ENCODE measurements at regions not wholly inside any gene's neighbourhood (a gene's known extent, or its start where the extent isn't known, plus 50 kb on each side); places are given as distances from the start of the nearest gene placed in this dataset.

DNA sequence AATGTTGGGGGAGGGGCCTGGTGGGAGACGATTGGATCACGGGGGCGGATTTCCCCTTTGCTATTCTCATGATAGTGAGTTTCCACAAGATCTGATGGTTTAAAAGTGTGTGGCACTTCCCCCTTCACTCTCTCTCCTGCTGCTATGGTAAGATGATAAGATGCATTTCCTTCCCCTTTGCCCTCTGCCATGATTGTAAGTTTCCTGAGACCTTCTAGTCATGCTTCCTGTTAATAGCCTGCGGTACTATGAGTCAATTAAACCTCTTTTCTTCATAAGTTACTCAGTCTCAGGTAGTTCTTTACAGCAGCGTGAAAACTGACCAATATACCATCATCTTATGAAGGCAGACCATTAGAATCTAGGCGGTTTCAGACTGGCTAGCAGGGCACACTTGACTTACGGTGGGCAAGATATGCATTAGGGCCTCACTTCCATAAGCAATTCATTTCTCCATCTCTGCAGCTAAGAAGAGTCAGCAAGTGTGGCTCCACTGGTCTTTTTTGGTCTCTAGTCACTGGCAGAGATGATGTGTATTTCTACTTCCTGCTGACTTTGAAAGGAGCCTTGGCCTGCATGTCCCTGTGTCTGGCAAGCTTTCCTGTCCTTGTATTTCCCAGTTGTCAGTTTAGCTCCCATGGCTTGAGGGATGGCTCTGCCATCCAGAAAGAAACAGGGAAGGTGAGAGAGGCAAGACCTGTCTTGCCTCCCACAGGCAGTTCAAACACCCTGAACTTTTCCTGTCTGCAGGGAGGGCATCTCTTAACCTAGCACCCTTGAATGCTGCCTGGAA is 109.0 kb upstream of the ADAMTS9 start:
- H3K9me3 Mint-ChIP-seq (ENCODE audit: unreplicated experiment): no peaks in the 10 kb centered on the region
- no peak overlapping the region for H3K27ac Mint-ChIP-seq (ENCODE audit: unreplicated experiment)
- Histone ChIP-seq H3K4me1 (no peaks in the 10 kb centered on the region), H3K9me3 (no peaks in the 10 kb centered on the region), H3K27me3 (replicated peaks; ENCODE audit: control insufficient read depth, insufficient read depth, low read length) (no peaks in the 10 kb centered on the region), H3K4me3 (ENCODE audit: low read depth, low read length) (no peak overlapping the region), H3K36me3 (ENCODE audit: control insufficient read depth, insufficient read depth, low read length) (no peaks in the 10 kb centered on the region)
- no TSS peak for BruUV-seq (replicated peaks)
- TF ChIP-seq, protein P1, sequence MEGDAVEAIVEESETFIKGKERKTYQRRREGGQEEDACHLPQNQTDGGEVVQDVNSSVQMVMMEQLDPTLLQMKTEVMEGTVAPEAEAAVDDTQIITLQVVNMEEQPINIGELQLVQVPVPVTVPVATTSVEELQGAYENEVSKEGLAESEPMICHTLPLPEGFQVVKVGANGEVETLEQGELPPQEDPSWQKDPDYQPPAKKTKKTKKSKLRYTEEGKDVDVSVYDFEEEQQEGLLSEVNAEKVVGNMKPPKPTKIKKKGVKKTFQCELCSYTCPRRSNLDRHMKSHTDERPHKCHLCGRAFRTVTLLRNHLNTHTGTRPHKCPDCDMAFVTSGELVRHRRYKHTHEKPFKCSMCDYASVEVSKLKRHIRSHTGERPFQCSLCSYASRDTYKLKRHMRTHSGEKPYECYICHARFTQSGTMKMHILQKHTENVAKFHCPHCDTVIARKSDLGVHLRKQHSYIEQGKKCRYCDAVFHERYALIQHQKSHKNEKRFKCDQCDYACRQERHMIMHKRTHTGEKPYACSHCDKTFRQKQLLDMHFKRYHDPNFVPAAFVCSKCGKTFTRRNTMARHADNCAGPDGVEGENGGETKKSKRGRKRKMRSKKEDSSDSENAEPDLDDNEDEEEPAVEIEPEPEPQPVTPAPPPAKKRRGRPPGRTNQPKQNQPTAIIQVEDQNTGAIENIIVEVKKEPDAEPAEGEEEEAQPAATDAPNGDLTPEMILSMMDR (IDR thresholded peaks at IDR 0.05; ENCODE audit: insufficient read depth in 1 of 2, low read depth in 1 of 2, low read length in 1 of 2, severe bottlenecking in 1 of 2, unreplicated experiment in 1 of 2): no peak
- no peak overlapping the region for H3K4me3 Mint-ChIP-seq (ENCODE audit: unreplicated experiment)
- H3K36me3 Mint-ChIP-seq (ENCODE audit: insufficient read depth, unreplicated experiment): no peaks in the 10 kb centered on the region
- no peaks in the 10 kb centered on the region for H3K27me3 Mint-ChIP-seq (ENCODE audit: insufficient read depth, unreplicated experiment)
- intact Hi-C loops (cut with micrococcal nuclease; ENCODE audit: unreplicated experiment): no loop called here
- ChIA-PET CTCF (no interaction called here), POLR2A (no interaction called here)
- no peak for DNase-seq
- no peaks in the 10 kb centered on the region for H3K4me1 Mint-ChIP-seq (ENCODE audit: low read depth, unreplicated experiment)

DNA sequence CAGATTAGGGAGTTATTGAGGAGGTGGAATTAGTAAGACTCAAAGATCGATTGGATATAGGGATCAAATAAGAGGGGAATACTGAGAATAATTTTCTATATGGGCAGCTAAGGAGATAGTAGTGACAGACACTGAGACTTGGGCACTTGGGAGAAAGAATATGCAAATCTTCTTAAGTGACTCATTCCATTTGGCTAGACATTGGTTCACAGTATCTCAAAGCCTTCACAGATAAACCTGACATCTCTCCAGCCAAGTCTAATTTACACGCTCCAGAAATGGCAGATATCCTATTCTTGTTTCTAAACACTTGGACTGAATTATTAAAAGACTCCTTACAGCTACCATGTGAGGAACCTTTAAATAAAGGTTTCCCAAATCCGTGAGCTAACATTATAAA is 104.6 kb upstream of the ADAMTS9 start:
- BruUV-seq (replicated peaks): no TSS peak
- H3K27me3 Mint-ChIP-seq (ENCODE audit: insufficient read depth, unreplicated experiment): no peaks in the 10 kb centered on the region

DNA sequence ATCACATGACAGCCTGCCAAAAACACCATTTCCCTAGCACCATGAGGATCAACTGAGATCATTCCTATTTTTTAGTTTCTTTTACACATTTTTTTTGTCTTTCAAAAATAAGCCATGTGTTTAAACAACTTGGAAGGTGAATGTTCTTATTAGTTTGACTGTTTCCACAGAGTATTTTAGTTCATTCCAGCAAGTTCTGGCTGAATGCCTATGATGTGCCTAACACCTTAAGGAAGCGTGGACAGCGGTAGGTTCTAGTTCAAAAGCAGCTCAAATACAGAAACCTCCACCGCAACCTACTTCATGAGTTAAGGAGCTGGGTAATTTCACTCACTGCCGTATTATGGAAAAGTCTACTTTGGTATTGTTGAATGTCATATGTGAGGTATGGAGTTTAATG is 101.3 kb upstream of the ADAMTS9 start:
- DNase-seq: no peak
- ChIA-PET POLR2A (no interaction called here), CTCF (no interaction called here)
- H3K36me3 Mint-ChIP-seq (ENCODE audit: insufficient read depth, unreplicated experiment): no peaks in the 10 kb centered on the region
- intact Hi-C loops (cut with micrococcal nuclease; ENCODE audit: unreplicated experiment): no loop called here
- no peak overlapping the region for H3K4me3 Mint-ChIP-seq (ENCODE audit: unreplicated experiment)
- no TSS peak for BruUV-seq (replicated peaks)
- no peak overlapping the region for H3K27ac Mint-ChIP-seq (ENCODE audit: unreplicated experiment)
- Histone ChIP-seq H3K27me3 (replicated peaks; ENCODE audit: control insufficient read depth, insufficient read depth, low read length) (no peaks in the 10 kb centered on the region), H3K4me3 (ENCODE audit: low read depth, low read length) (no peak overlapping the region), H3K4me1 (no peaks in the 10 kb centered on the region), H3K9me3 (peaks cover 8% of the 10 kb centered on the region), H3K36me3 (ENCODE audit: control insufficient read depth, insufficient read depth, low read length) (no peaks in the 10 kb centered on the region)
- H3K4me1 Mint-ChIP-seq (ENCODE audit: low read depth, unreplicated experiment): no peaks in the 10 kb centered on the region
- H3K9me3 Mint-ChIP-seq (ENCODE audit: unreplicated experiment): no peaks in the 10 kb centered on the region
- H3K27me3 Mint-ChIP-seq (ENCODE audit: insufficient read depth, unreplicated experiment): no peaks in the 10 kb centered on the region
- TF ChIP-seq, protein P1 (IDR thresholded peaks at IDR 0.05; ENCODE audit: insufficient read depth in 1 of 2, low read depth in 1 of 2, low read length in 1 of 2, severe bottlenecking in 1 of 2, unreplicated experiment in 1 of 2): no peak

More for the DNA sequence above, 104.6 kb upstream of the ADAMTS9 start:
- Mint-ChIP-seq H3K9me3 (ENCODE audit: unreplicated experiment) (no peaks in the 10 kb centered on the region), H3K4me3 (ENCODE audit: unreplicated experiment) (no peak overlapping the region), H3K36me3 (ENCODE audit: insufficient read depth, unreplicated experiment) (no peaks in the 10 kb centered on the region), H3K4me1 (ENCODE audit: low read depth, unreplicated experiment) (no peaks in the 10 kb centered on the region), H3K27ac (ENCODE audit: unreplicated experiment) (no peak overlapping the region)
- POLR2A ChIA-PET: interaction anchor here (0.6 kb wide), 1 partner anchor 398 kb away, joined by 3 read pairs; no protein-coding TSS in a partner anchor
- Histone ChIP-seq H3K9me3 (no peaks in the 10 kb centered on the region), H3K4me1 (no peaks in the 10 kb centered on the region), H3K27me3 (replicated peaks; ENCODE audit: control insufficient read depth, insufficient read depth, low read length) (no peaks in the 10 kb centered on the region), H3K4me3 (ENCODE audit: low read depth, low read length) (no peak overlapping the region), H3K36me3 (ENCODE audit: control insufficient read depth, insufficient read depth, low read length) (no peaks in the 10 kb centered on the region)
- DNase-seq: no peak
- TF ChIP-seq, protein P1 (IDR thresholded peaks at IDR 0.05; ENCODE audit: insufficient read depth in 1 of 2, low read depth in 1 of 2, low read length in 1 of 2, severe bottlenecking in 1 of 2, unreplicated experiment in 1 of 2): no peak
- CTCF ChIA-PET: no interaction called here
- intact Hi-C loops (cut with micrococcal nuclease; ENCODE audit: unreplicated experiment): no loop called here

Measured in Caco-2 (cell line).